ENCODE measurements at regions not wholly inside any gene's neighbourhood (a gene's known extent, or its start where the extent isn't known, plus 50 kb on each side); places are given as distances from the start of the nearest gene placed in this dataset.

GRCh38 chr5:58188262-58188651, 271.6 kb downstream of the PLK2 start:
- DNase-seq (no peak), ATAC-seq (no peak)
- Histone ChIP-seq H3K4me1 (ENCODE audit: control insufficient read depth, insufficient read depth, low read length) (no peaks in the 10 kb centered on the region), H3K4me3 (ENCODE audit: low read length) (no peak overlapping the region), H3K36me3 (ENCODE audit: control insufficient read depth, insufficient read depth, low read length) (no peaks in the 10 kb centered on the region), H3K27me3 (ENCODE audit: control insufficient read depth, insufficient read depth, low read length) (no peaks in the 10 kb centered on the region), H3K27ac (ENCODE audit: low read length) (no peak overlapping the region), H3K9me3 (ENCODE audit: control insufficient read depth, insufficient read depth, low read length) (no peaks in the 10 kb centered on the region)
- H3K4me1 Mint-ChIP-seq: no peaks in the 10 kb centered on the region
- H3K36me3 Mint-ChIP-seq: no peaks in the 10 kb centered on the region
- intact Hi-C loops (cut with micrococcal nuclease): no loop called here
- no peak overlapping the region for H3K27ac Mint-ChIP-seq
- no peak overlapping the region for H3K4me3 Mint-ChIP-seq
- 92% methylated on average over 3 of the region's 4 CpGs for WGBS (ENCODE audit: insufficient coverage)
- TF ChIP-seq CTCF (IDR thresholded peaks at IDR 0.05): no peak
- no peaks in the 10 kb centered on the region for H3K9me3 Mint-ChIP-seq
- no peaks in the 10 kb centered on the region for H3K27me3 Mint-ChIP-seq (ENCODE audit: low read depth in 2 of 2)

GRCh38 chr5:58187432-58188261, 272.2 kb downstream of the PLK2 start:
- H3K4me1 Mint-ChIP-seq: no peaks in the 10 kb centered on the region
- no peak for TF ChIP-seq CTCF (IDR thresholded peaks at IDR 0.05)
- intact Hi-C loops (cut with micrococcal nuclease): no loop called here
- no peaks in the 10 kb centered on the region for H3K9me3 Mint-ChIP-seq
- H3K4me1 ChIP-seq (ENCODE audit: control insufficient read depth, insufficient read depth, low read length): no peaks in the 10 kb centered on the region
- H3K4me3 Mint-ChIP-seq: no peak overlapping the region
- no peak overlapping the region for H3K4me3 ChIP-seq (ENCODE audit: low read length)
- H3K27ac ChIP-seq (ENCODE audit: low read length): no peak overlapping the region
- H3K36me3 ChIP-seq (ENCODE audit: control insufficient read depth, insufficient read depth, low read length): no peaks in the 10 kb centered on the region
- DNase-seq (no peak), ATAC-seq (no peak)
- no peaks in the 10 kb centered on the region for H3K27me3 Mint-ChIP-seq (ENCODE audit: low read depth in 2 of 2)
- H3K27me3 ChIP-seq (ENCODE audit: control insufficient read depth, insufficient read depth, low read length): no peaks in the 10 kb centered on the region
- no peaks in the 10 kb centered on the region for H3K9me3 ChIP-seq (ENCODE audit: control insufficient read depth, insufficient read depth, low read length)
- WGBS (ENCODE audit: insufficient coverage): 93% methylated on average over 1 of the region's 1 CpG
- H3K36me3 Mint-ChIP-seq: no peaks in the 10 kb centered on the region
- H3K27ac Mint-ChIP-seq: no peak overlapping the region

- ATAC-seq (no peak), DNase-seq (no peak)
- WGBS (ENCODE audit: insufficient coverage): 96% methylated on average over 2 of the region's 3 CpGs
- H3K9me3 ChIP-seq (ENCODE audit: control insufficient read depth, insufficient read depth, low read length): no peaks in the 10 kb centered on the region
- H3K27ac ChIP-seq (ENCODE audit: low read length): no peak overlapping the region
- no peaks in the 10 kb centered on the region for H3K9me3 Mint-ChIP-seq
- H3K36me3 Mint-ChIP-seq: no peaks in the 10 kb centered on the region
- H3K4me3 Mint-ChIP-seq: no peak overlapping the region
- intact Hi-C loops (cut with micrococcal nuclease): no loop called here
- no peaks in the 10 kb centered on the region for H3K4me1 ChIP-seq (ENCODE audit: control insufficient read depth, insufficient read depth, low read length)
- H3K27ac Mint-ChIP-seq: no peak overlapping the region
- H3K4me3 ChIP-seq (ENCODE audit: low read length): no peak overlapping the region
- no peaks in the 10 kb centered on the region for H3K36me3 ChIP-seq (ENCODE audit: control insufficient read depth, insufficient read depth, low read length)
- TF ChIP-seq CTCF (IDR thresholded peaks at IDR 0.05): no peak
- H3K27me3 ChIP-seq (ENCODE audit: control insufficient read depth, insufficient read depth, low read length): no peaks in the 10 kb centered on the region
- H3K27me3 Mint-ChIP-seq (ENCODE audit: low read depth in 2 of 2): no peaks in the 10 kb centered on the region
- no peaks in the 10 kb centered on the region for H3K4me1 Mint-ChIP-seq
These were observed 274.1 kb downstream of the PLK2 start for GRCh38 chr5:58185801-58186200.

GRCh38 chr5:58185397-58185796, 274.5 kb downstream of the PLK2 start:
- Mint-ChIP-seq H3K36me3 (no peaks in the 10 kb centered on the region), H3K27me3 (ENCODE audit: low read depth in 2 of 2) (no peaks in the 10 kb centered on the region), H3K4me1 (no peaks in the 10 kb centered on the region), H3K9me3 (no peaks in the 10 kb centered on the region), H3K27ac (no peak overlapping the region), H3K4me3 (no peak overlapping the region)
- H3K27ac ChIP-seq (ENCODE audit: low read length): no peak overlapping the region
- intact Hi-C loops (cut with micrococcal nuclease): no loop called here
- no peak overlapping the region for H3K4me3 ChIP-seq (ENCODE audit: low read length)
- no peaks in the 10 kb centered on the region for H3K36me3 ChIP-seq (ENCODE audit: control insufficient read depth, insufficient read depth, low read length)
- H3K4me1 ChIP-seq (ENCODE audit: control insufficient read depth, insufficient read depth, low read length): no peaks in the 10 kb centered on the region
- H3K27me3 ChIP-seq (ENCODE audit: control insufficient read depth, insufficient read depth, low read length): no peaks in the 10 kb centered on the region
- WGBS (ENCODE audit: insufficient coverage): 82% methylated on average over 2 of the region's 2 CpGs
- no peak for ATAC-seq
- no peaks in the 10 kb centered on the region for H3K9me3 ChIP-seq (ENCODE audit: control insufficient read depth, insufficient read depth, low read length)
- TF ChIP-seq CTCF (IDR thresholded peaks at IDR 0.05): no peak
- DNase-seq: no peak
